SU-DHL-6 (cell line): ENCODE measurements at regions not wholly inside any gene's neighbourhood (a gene's known extent, or its start where the extent isn't known, plus 50 kb on each side); places are given as distances from the start of the nearest gene placed in this dataset.
"Not testable (repeated sequence)": the region's sequence is repeated elsewhere in the genome, so short reads cannot be mapped to it uniquely, and the experiment has no call there.

ENCODE experiments used
- H2AFZ ChIP-seq: fragments of 200-600 bp; sonication (generic); 2 replicates; pipeline ENCODE4 v1.6.1; 2014; ENCODE audit warnings: low read depth, mild to moderate bottlenecking, moderate library complexity, mixed read lengths, antibody characterized with exemption, low read length; ENCODE audit not compliant: severe bottlenecking
- H3F3A ChIP-seq: fragments of 200-600 bp; shearing (Covaris generic); 2 replicates; pipeline ENCODE4 v1.6.0; 2016; ENCODE audit warnings: antibody characterized with exemption, mild to moderate bottlenecking; ENCODE audit not compliant: insufficient read depth
- H3K27ac ChIP-seq: fragments of 200-600 bp; sonication (generic); 2 replicates; pipeline ENCODE4 v1.5.1; 2016; ENCODE audit warnings: low read depth, mild to moderate bottlenecking, low read length, moderate library complexity, mixed read lengths
- H3K27me3 ChIP-seq: fragments of 200-600 bp; sonication (generic), shearing (Covaris generic); 2 replicates; pipeline ENCODE4 v1.6.0; 2014; ENCODE audit warnings: mild to moderate bottlenecking, low read length
- H3K36me3 ChIP-seq: fragments of 200-600 bp; sonication (generic); 2 replicates; pipeline ENCODE4 v1.6.1; 2014; ENCODE audit warnings: mild to moderate bottlenecking, low read length, mixed read lengths
- H3K4me2 ChIP-seq: fragments of 300-600, 200-600 bp; shearing (Covaris generic), sonication (generic); 2 replicates; pipeline ENCODE4 v1.6.0; 2014; ENCODE audit warnings: low read length, low read depth, mild to moderate bottlenecking; ENCODE audit not compliant: poor library complexity, severe bottlenecking
- H3K4me3 ChIP-seq: fragments of 200-600 bp; sonication (generic); 2 replicates; pipeline ENCODE4 v1.5.1; 2014; ENCODE audit warnings: antibody characterized with exemption, low read length, mild to moderate bottlenecking, mixed read lengths; ENCODE audit not compliant: insufficient read depth, poor library complexity, severe bottlenecking
- H3K79me2 ChIP-seq: fragments of 200-600 bp; sonication (generic); 2 replicates; pipeline ENCODE4 v1.6.1; 2014; ENCODE audit warnings: mild to moderate bottlenecking, low read length, moderate library complexity; ENCODE audit not compliant: insufficient read depth
- H3K9ac ChIP-seq: fragments of 200-600 bp; sonication (generic); 2 replicates; pipeline ENCODE4 v1.7.0; 2014; ENCODE audit warnings: mild to moderate bottlenecking, low read length
- H3K9me2 ChIP-seq: fragments of 200-600 bp; sonication (generic); replicated peaks from 2 replicates; pipeline ENCODE4 v1.6.1; 2014; ENCODE audit warnings: low read length; ENCODE audit not compliant: insufficient read depth
- H3K9me3 ChIP-seq: fragments of 200-600 bp; sonication (generic); 2 replicates; pipeline ENCODE4 v1.6.1; 2014; ENCODE audit warnings: low read length, mixed read lengths; ENCODE audit not compliant: insufficient read depth
- H4K20me1 ChIP-seq: fragments of 200-600 bp; sonication (generic); 2 replicates; pipeline ENCODE4 v1.6.1; 2014; ENCODE audit warnings: low read depth, mild to moderate bottlenecking, antibody characterized with exemption, low read length, moderate library complexity, mixed read lengths
- EZH2phosphoT487 ChIP-seq: fragments of 200-600 bp; sonication (generic), shearing (Covaris generic); conservative IDR thresholded peaks from 2 replicates; pipeline ENCODE4 v1.6.1; 2018; ENCODE audit warnings: mild to moderate bottlenecking, antibody characterized with exemption, low read length, moderate library complexity, mixed read lengths
- TF ChIP-seq, protein P1 (sequence below): fragments of 200-600 bp; sonication (generic); IDR thresholded peaks from one replicate; pipeline ENCODE4 v1.5.1; 2017; ENCODE audit warnings: antibody characterized with exemption, mild to moderate bottlenecking, low read length, moderate library complexity; ENCODE audit not compliant: insufficient read depth, poor library complexity, severe bottlenecking

DNA sequence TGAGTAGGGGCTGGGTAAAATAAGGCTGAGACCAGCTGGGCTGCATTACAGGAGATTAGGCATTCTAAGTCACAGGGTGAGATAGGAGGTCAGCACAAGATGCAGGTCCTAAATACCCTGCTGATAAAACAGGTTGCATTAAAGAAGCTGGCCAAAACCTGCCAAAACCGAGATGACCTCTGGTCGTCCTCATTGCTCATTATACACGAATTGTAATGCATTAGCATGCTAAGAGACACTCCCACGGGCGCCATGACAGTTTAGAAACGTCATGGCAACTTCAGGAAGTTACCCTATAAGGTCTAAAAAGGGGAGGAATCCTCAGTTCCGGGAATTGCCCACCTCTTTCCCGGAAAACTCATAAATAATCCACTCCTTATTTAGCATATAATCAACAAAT lies 132.2 kb downstream of the ARL4C start:
- no peak overlapping the region for H2AFZ ChIP-seq
- H3F3A ChIP-seq, result no peaks in the 10 kb centered on the region
- no peak overlapping the region for H3K27ac ChIP-seq

DNA sequence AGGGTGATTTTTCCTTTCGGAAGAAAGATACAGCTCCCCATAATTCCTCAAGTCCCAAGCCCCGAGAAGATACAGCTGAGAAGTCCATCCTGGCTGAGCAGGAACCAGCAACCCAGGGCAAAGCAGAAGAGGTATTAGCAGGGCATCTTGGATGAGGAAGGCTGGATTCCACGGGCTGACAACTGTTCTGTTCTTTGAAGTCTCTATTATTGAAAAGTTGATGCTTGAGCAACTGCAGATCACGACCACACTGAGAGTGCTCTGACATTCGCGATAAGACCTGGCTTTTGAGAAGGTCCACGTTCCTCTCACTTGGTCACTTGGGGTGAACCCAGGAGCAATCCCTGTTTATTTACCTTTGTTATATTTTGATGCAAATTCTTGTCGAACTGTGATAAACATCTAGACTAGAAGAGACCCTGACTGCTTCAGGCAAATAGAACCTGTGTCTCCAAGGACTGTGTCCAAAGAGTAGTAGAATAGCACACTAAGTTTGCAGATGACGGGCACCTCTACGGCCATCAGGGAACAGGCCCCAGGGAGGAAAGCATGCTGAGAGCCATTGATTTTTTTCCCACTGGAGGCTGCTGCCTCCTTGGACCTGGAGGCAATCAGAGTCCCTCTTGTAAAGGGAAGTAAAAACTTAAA lies 133.1 kb downstream of the ARL4C start:
- no peak overlapping the region for H3K4me2 ChIP-seq
- no peaks in the 10 kb centered on the region for H3K9me3 ChIP-seq
- H3F3A ChIP-seq, result no peaks in the 10 kb centered on the region
- TF ChIP-seq, protein P1, sequence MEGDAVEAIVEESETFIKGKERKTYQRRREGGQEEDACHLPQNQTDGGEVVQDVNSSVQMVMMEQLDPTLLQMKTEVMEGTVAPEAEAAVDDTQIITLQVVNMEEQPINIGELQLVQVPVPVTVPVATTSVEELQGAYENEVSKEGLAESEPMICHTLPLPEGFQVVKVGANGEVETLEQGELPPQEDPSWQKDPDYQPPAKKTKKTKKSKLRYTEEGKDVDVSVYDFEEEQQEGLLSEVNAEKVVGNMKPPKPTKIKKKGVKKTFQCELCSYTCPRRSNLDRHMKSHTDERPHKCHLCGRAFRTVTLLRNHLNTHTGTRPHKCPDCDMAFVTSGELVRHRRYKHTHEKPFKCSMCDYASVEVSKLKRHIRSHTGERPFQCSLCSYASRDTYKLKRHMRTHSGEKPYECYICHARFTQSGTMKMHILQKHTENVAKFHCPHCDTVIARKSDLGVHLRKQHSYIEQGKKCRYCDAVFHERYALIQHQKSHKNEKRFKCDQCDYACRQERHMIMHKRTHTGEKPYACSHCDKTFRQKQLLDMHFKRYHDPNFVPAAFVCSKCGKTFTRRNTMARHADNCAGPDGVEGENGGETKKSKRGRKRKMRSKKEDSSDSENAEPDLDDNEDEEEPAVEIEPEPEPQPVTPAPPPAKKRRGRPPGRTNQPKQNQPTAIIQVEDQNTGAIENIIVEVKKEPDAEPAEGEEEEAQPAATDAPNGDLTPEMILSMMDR, result no peak
- TF ChIP-seq EZH2phosphoT487, result no peak
- H3K9me2 ChIP-seq, result no peaks in the 10 kb centered on the region; the same call in 1 of the 2 replicates
- no peak overlapping the region for H3K9ac ChIP-seq
- no peaks in the 10 kb centered on the region for H4K20me1 ChIP-seq
- no peak overlapping the region for H2AFZ ChIP-seq
- no peaks in the 10 kb centered on the region for H3K79me2 ChIP-seq
- H3K27me3 ChIP-seq, result no peaks in the 10 kb centered on the region
- no peak overlapping the region for H3K27ac ChIP-seq
- H3K36me3 ChIP-seq, result no peaks in the 10 kb centered on the region
- no peak overlapping the region for H3K4me3 ChIP-seq

More for the DNA sequence above, 132.2 kb downstream of the ARL4C start:
- Histone ChIP-seq H3K9ac (no peak overlapping the region), H3K4me3 (no peak overlapping the region), H3K36me3 (no peaks in the 10 kb centered on the region), H4K20me1 (no peaks in the 10 kb centered on the region), H3K4me2 (no peak overlapping the region), H3K27me3 (no peaks in the 10 kb centered on the region), H3K9me3 (no peaks in the 10 kb centered on the region), H3K79me2 (no peaks in the 10 kb centered on the region), H3K9me2 (no peaks in the 10 kb centered on the region)
- no peak for TF ChIP-seq EZH2phosphoT487
- TF ChIP-seq, protein P1, result no peak

DNA sequence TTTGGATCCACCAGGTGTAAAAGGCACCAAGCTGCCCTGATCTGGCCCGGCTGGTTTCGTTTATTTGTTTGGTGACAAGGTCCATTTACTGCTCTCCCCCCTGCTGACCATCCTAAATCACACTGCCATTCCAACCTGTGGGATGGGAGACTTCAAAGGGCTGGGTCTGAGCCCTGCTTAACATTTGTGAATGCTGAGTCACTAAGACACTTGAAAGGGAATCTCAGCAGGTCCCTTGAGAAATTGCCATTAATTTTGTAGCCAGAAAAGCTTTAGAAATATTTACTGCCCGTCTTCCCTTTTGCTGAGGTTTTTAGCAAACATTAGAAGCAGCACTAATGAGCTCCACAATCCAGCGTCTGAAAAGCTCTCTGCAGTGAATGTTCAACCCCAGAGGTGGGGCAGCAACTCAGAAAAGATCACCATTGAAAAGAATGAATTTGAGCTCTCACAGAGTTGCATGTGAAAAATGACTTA lies 133.8 kb downstream of the ARL4C start:
- H3K4me3 ChIP-seq, result no peak overlapping the region
- no peaks in the 10 kb centered on the region for H3F3A ChIP-seq
- H3K9me2 ChIP-seq, result no peaks in the 10 kb centered on the region; the same call in 1 of the 2 replicates
- TF ChIP-seq EZH2phosphoT487, result no peak
- TF ChIP-seq, protein P1, result no peak
- H3K4me2 ChIP-seq, result no peak overlapping the region
- H4K20me1 ChIP-seq, result no peaks in the 10 kb centered on the region
- no peak overlapping the region for H2AFZ ChIP-seq
- H3K9ac ChIP-seq, result no peak overlapping the region
- no peaks in the 10 kb centered on the region for H3K27me3 ChIP-seq
- H3K9me3 ChIP-seq, result no peaks in the 10 kb centered on the region
- H3K27ac ChIP-seq, result no peak overlapping the region
- no peaks in the 10 kb centered on the region for H3K79me2 ChIP-seq
- H3K36me3 ChIP-seq, result no peaks in the 10 kb centered on the region

DNA sequence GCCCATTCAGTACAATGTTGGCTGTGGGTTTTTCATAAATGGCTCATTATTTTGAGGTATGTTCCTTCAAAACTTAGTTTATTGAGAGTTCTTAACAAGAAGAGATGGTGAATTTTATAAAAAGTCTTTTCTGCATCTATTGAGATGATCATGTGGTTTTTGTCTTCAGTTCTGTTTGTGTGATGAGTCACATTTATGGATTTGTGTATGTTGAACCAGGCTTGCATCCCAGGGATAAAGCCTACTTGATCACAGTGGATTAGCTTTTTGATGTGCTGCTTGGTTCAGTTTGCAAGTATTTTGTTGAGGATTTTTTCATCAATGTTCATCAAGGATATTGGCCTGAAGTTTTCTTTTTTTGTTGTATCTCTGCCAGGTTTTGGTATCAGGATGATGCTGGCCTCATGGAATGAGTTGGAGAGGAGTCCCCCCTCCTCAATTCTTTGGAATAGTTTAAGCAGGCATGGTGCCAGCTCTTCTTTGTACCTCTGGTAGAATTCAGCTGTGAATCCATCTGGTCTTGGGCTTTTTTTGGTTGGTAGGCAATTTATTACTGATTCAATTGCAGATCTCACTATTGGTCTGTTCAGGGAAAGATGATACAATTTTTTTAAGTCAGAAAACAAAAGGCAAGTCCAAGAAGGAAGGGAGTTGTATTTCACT lies 136.4 kb downstream of the ARL4C start:
- H3K9me2 ChIP-seq, H3K4me2 ChIP-seq, H3K4me3 ChIP-seq, H3K79me2 ChIP-seq, H3K9me3 ChIP-seq, H3K27ac ChIP-seq, H3K27me3 ChIP-seq, H3F3A ChIP-seq, H4K20me1 ChIP-seq, H3K9ac ChIP-seq, H3K36me3 ChIP-seq, H2AFZ ChIP-seq: not testable (repeated sequence)
